CD4-positive, alpha-beta memory T cell (primary cell): ENCODE measurements at regions not wholly inside any gene's neighbourhood (a gene's known extent, or its start where the extent isn't known, plus 50 kb on each side); places are given as distances from the start of the nearest gene placed in this dataset.

Source experiments
- CTCF ChIA-PET: fragments of 350-600 bp; sonication (Branson Sonifier 250); formaldehyde crosslinking; loops from one replicate; lab custom pipeline; 2021; ENCODE audit warnings: inconsistent platforms; ENCODE audit not compliant: partially characterized antibody; lab: Charles Lee
- POLR2A ChIA-PET: fragments of 350-600 bp; sonication (Branson Sonifier 250); formaldehyde crosslinking; loops from one replicate; lab custom pipeline; 2021; ENCODE audit not compliant: partially characterized antibody; lab: Charles Lee
- DNase-seq, 5 donors: peaks; one replicate each; pipeline versions ENCODE4 v3.0.0 to v3.0.0-alpha.2; 2020 to 2022; ENCODE audit warnings: mixed read lengths in 1 of 5
- H3K27ac ChIP-seq: one replicate; pipeline ENCODE4 v1.7.0; 2013; ENCODE audit warnings: low read depth, low read length
- H3K27me3 ChIP-seq: 2 replicates; pipeline ENCODE4 v1.7.0; 2013; ENCODE audit warnings: mild to moderate bottlenecking, low read length, moderate library complexity; ENCODE audit not compliant: insufficient read depth
- H3K36me3 ChIP-seq: 2 replicates; pipeline ENCODE4 v1.7.0; 2013; ENCODE audit warnings: mild to moderate bottlenecking, low read length, moderate library complexity; ENCODE audit not compliant: insufficient read depth
- H3K4me1 ChIP-seq: 2 replicates; pipeline ENCODE4 v1.7.0; 2013; ENCODE audit warnings: mild to moderate bottlenecking, low read length, moderate library complexity; ENCODE audit not compliant: insufficient read depth
- H3K4me3 ChIP-seq, 2 donors: one replicate each; pipeline ENCODE4 v1.7.0; 2013; ENCODE audit warnings: low read length in 2 of 2, mild to moderate bottlenecking in 1 of 2
- H3K9me3 ChIP-seq, 2 donors: one replicate each; pipeline ENCODE4 v1.7.0; 2013; ENCODE audit warnings: low read length in 2 of 2, control low read depth in 1 of 2; ENCODE audit not compliant: control insufficient read depth in 1 of 2
- H3K27ac Mint-ChIP-seq, 7 donors: one replicate each; pipeline ENCODE4 v1.8.0; 2020 to 2021; ENCODE audit warnings: mixed read lengths in 7 of 7, mild to moderate bottlenecking in 6 of 7, inconsistent platforms in 3 of 7, moderate library complexity in 3 of 7
- H3K27me3 Mint-ChIP-seq, 2 donors: one replicate each; pipeline ENCODE4 v1.8.0; 2020 to 2021; ENCODE audit warnings: mixed read lengths in 2 of 2
- H3K36me3 Mint-ChIP-seq, 2 donors: one replicate each; pipeline ENCODE4 v1.8.0; 2020 to 2021; ENCODE audit warnings: mixed read lengths in 2 of 2, inconsistent platforms in 1 of 2, mild to moderate bottlenecking in 1 of 2
- H3K4me1 Mint-ChIP-seq, 4 donors: one replicate each; pipeline ENCODE4 v1.8.0; 2020 to 2021; ENCODE audit warnings: mixed read lengths in 4 of 4, mild to moderate bottlenecking in 1 of 4
- H3K4me3 Mint-ChIP-seq, 8 donors: one replicate each; pipeline ENCODE4 v1.8.0; 2020 to 2021; ENCODE audit warnings: mixed read lengths in 8 of 8, mild to moderate bottlenecking in 7 of 8, moderate library complexity in 6 of 8, inconsistent platforms in 3 of 8
- H3K9me3 Mint-ChIP-seq, 8 donors: one replicate each; pipeline ENCODE4 v1.8.0; 2020 to 2021; ENCODE audit warnings: mixed read lengths in 8 of 8, mild to moderate bottlenecking in 5 of 8, inconsistent platforms in 3 of 8, moderate library complexity in 1 of 8
- intact Hi-C: fragments of 100-400 bp; cut with micrococcal nuclease; formaldehyde crosslinking; loops from one replicate; pipeline ENCODE4 v1.15.1; 2023

DNA sequence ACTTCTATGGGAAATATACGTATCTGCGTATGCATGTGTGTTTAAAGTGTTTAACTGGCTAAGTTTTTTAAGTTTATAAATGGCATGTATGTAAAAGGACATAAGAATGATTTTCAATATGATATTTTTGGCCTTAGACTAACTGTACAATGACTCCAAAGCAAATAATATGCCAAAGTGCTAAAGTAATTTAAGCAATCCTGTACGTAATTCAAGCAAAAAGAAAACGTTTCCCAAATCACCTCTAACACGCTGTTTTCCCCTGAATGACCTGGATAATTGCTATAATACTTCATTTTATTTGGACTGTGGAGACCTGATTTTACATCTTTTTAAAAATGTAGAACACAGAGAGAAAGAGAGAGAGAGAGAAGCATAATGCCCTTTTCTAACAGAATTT lies 183.0 kb upstream of the HAND2 start:
- Mint-ChIP-seq H3K36me3 (no peaks in the 10 kb centered on the region), H3K4me3 (no peak overlapping the region), H3K27ac (no peak overlapping the region), H3K27me3 (peaks cover 0 to 2% of the 10 kb centered on the region in 2 donors), H3K9me3 (peaks cover 0 to 10% (median 2%) of the 10 kb centered on the region in 8 donors), H3K4me1 (no peaks in the 10 kb centered on the region)
- H3K9me3 ChIP-seq = no peaks in the 10 kb centered on the region
- POLR2A ChIA-PET = no interaction called here
- intact Hi-C loops = no loop called here
- CTCF ChIA-PET = no interaction called here
- DNase-seq = no peak
- no peak overlapping the region for H3K27ac ChIP-seq
- H3K4me1 ChIP-seq = no peaks in the 10 kb centered on the region
- H3K27me3 ChIP-seq = no peaks in the 10 kb centered on the region
- no peaks in the 10 kb centered on the region for H3K36me3 ChIP-seq
- H3K4me3 ChIP-seq = no peak overlapping the region

DNA sequence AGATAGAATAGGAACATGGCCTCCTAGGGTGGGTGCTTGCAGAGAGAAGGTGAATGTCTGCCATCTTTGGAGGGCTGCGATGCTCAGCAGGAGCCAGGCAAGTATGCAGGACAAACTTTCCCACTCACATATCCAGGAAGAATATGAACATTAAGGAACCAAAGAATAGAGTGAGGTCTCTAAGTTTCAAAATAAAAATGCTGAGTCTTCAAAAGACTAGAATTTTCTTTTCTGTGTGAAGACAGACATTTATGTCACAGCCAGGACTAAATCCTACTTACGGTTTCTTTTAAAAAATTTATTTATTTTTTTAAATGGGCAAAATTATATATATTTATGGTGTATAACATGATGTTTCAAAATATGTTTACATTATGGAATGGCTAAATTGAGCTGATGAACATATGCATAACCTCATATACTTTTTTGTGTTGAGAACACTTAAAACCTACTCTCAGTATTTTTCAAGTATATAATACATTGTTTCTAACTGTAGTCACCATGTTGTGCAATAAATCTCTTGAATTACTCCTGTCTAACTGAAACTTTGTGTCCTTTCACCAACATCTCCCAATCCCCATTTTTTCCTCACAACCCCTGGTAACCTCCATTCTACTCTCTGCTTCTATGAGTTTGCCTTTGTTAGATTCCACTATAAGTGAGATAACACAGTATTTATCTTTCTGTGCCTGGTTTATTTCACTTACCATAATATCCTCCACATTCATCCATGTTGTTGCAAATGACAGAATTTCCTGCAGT lies 177.8 kb upstream of the HAND2 start:
- H3K36me3 ChIP-seq = no peaks in the 10 kb centered on the region
- Mint-ChIP-seq H3K27ac (no peak overlapping the region), H3K36me3 (no peaks in the 10 kb centered on the region), H3K9me3 (peaks cover 0 to 6% (median 0%) of the 10 kb centered on the region in 8 donors), H3K4me1 (no peaks in the 10 kb centered on the region), H3K27me3 (peaks cover 2% of the 10 kb centered on the region in 2 donors), H3K4me3 (no peak overlapping the region)
- no peak for DNase-seq
- H3K4me3 ChIP-seq = no peak overlapping the region
- H3K9me3 ChIP-seq = no peaks in the 10 kb centered on the region
- ChIA-PET POLR2A (no interaction called here), CTCF (no interaction called here)
- H3K27me3 ChIP-seq = no peaks in the 10 kb centered on the region
- H3K4me1 ChIP-seq = no peaks in the 10 kb centered on the region
- intact Hi-C loops = no loop called here
- no peak overlapping the region for H3K27ac ChIP-seq

DNA sequence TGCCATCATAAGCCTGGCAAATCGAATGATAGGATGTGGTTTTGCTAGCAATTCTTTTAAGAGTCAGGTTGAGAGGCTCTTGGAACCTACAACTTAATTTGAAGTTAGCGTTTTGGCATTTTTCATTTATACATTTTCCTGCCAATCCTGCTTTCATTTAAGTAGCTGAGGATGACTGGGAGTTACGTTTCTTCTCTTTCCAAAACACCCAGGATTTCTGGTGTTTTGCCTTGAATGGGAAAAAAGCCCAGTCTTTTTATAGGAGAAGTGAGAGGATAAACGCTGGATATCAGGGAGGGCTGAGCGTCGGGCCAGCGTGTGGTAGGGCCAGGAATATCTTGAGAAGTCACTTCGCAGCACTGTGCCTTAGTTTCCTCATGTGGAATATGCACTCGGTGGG lies 174.2 kb upstream of the HAND2 start:
- no peak for DNase-seq
- Histone ChIP-seq H3K4me1 (no peaks in the 10 kb centered on the region), H3K9me3 (no peaks in the 10 kb centered on the region), H3K27me3 (no peaks in the 10 kb centered on the region), H3K4me3 (no peak overlapping the region), H3K27ac (no peak overlapping the region), H3K36me3 (no peaks in the 10 kb centered on the region)
- Mint-ChIP-seq H3K27me3 (peaks cover 2% of the 10 kb centered on the region in 2 donors), H3K36me3 (no peaks in the 10 kb centered on the region), H3K9me3 (peaks cover 0 to 2% (median 0%) of the 10 kb centered on the region in 8 donors), H3K27ac (no peak overlapping the region), H3K4me3 (no peak overlapping the region), H3K4me1 (no peaks in the 10 kb centered on the region)
- intact Hi-C loops = no loop called here
- ChIA-PET POLR2A (no interaction called here), CTCF (no interaction called here)

DNA sequence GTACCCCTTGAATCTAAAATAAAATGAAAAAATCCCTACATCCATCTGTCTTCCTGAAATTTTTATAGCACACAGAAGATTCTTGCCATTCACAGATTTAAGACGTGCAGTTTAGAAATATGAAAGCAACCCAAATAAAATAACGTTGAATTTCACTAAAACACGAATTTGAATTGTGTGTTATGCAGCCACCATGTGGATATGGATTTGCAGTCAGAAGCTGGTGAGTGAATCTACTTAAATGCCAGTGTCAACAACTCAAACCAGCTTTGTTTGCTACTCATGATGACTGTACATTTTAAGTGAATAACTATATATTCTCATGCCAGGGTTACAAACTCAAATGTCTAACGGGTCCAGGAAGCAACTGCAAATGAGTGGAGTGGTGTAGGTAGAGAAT lies 173.0 kb upstream of the HAND2 start:
- H3K27me3 Mint-ChIP-seq = peaks cover under 1 to 2% of the 10 kb centered on the region in 2 donors
- no peak for DNase-seq
- no peak overlapping the region for H3K4me3 Mint-ChIP-seq
- POLR2A ChIA-PET = no interaction called here
- H3K4me1 ChIP-seq = no peaks in the 10 kb centered on the region
- H3K4me1 Mint-ChIP-seq = no peaks in the 10 kb centered on the region
- H3K36me3 ChIP-seq = no peaks in the 10 kb centered on the region
- H3K27me3 ChIP-seq = no peaks in the 10 kb centered on the region
- H3K27ac ChIP-seq = no peak overlapping the region
- intact Hi-C loops = no loop called here
- H3K36me3 Mint-ChIP-seq = no peaks in the 10 kb centered on the region
- peaks cover 0 to 2% (median 0%) of the 10 kb centered on the region in 8 donors for H3K9me3 Mint-ChIP-seq
- no peak overlapping the region for H3K4me3 ChIP-seq
- no peaks in the 10 kb centered on the region for H3K9me3 ChIP-seq
- CTCF ChIA-PET = no interaction called here
- no peak overlapping the region for H3K27ac Mint-ChIP-seq

DNA sequence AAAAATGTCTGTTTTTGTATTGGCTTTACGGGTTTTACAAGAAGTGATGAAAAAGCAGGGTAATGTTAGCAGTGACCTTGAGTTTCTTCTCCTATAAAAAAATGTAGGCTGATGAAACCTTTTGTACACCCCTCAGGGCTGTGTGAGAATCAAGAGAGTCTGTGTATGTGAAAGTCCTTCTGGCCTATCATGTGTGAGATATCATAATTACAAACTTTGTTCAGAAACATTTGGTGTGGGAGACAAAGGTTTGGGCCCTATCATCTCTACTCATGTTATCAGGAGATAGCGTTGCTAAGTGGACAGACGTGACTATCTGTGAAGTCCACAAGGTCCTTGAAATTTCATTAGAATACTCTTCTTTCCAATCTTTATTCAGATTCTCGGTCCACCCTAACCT lies 170.6 kb upstream of the HAND2 start:
- Mint-ChIP-seq H3K9me3 (no peaks in the 10 kb centered on the region), H3K4me3 (no peak overlapping the region), H3K27ac (no peak overlapping the region), H3K4me1 (no peaks in the 10 kb centered on the region), H3K27me3 (peaks cover 0 to 2% of the 10 kb centered on the region in 2 donors), H3K36me3 (no peaks in the 10 kb centered on the region)
- DNase-seq = no peak
- no peaks in the 10 kb centered on the region for H3K4me1 ChIP-seq
- CTCF ChIA-PET = no interaction called here
- no peak overlapping the region for H3K4me3 ChIP-seq
- no peaks in the 10 kb centered on the region for H3K27me3 ChIP-seq
- H3K9me3 ChIP-seq = no peaks in the 10 kb centered on the region
- H3K36me3 ChIP-seq = no peaks in the 10 kb centered on the region
- POLR2A ChIA-PET = no interaction called here
- intact Hi-C loops = no loop called here
- no peak overlapping the region for H3K27ac ChIP-seq

DNA sequence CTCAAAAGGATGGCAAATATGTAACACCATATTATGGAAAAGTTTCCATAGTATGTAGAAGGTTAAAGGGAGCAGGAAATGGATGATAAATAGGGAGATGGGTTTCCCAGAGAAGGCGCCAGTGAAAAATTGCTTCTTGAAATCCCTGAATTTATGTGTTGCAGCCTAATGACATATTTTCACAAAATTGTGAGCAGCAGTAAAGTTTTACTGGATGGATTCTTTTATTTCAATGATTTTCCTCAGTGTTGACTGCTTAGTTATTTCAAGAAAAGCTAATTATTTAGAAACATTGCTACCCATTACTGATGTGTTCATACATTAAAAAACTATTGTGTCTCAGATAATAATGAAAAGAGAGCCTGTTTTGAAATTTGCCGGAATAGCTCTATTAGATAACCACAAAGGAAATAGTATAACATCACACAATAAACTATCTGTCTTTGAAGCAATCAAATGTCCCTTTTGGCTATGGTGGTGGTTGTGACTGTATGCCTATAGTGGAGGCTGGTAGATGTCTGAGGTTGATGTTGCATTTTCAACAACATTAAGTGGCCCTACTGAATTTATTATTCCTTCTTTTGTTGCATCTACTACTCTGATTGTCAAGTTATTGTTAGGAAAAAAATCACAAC lies 169.9 kb upstream of the HAND2 start:
- ChIA-PET CTCF (no interaction called here), POLR2A (no interaction called here)

DNA sequence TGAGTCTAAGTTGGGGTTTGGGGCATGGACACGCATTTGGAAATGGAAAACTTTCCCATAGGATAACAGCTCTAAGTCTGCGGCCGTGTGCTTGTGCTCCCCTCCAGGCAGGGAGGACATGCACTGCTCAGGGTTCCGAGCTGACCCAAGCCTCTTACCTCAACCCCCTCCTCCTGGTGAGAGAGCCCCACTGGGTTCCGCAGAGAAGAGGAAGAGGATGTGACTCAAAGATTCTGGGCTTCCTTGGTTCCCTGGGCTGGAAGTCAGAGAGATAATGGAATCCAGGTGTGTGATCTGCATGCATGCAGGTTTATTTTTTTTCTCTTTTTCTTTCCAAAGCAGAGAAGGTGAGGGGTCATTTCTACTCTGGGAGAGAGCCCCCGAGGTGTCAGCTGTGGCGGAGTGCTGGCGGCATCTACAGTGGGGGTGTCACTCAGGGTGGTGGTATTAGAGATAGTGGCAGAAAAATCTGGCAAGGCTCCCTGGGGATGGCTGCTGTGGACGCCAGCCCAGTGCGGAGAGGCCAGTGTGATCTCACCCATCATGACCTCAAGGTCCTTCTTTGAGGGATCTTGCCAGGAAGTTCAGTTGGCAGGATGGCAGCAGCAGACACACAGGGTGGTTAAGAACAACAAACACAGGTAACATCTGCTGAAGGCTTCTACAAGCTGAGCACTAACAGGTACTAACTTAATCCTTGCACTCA lies 168.7 kb upstream of the HAND2 start:
- POLR2A ChIA-PET = no interaction called here
- intact Hi-C loops = no loop called here
- no peak overlapping the region for H3K27ac Mint-ChIP-seq
- no peaks in the 10 kb centered on the region for H3K4me1 Mint-ChIP-seq
- Histone ChIP-seq H3K9me3 (no peaks in the 10 kb centered on the region), H3K4me3 (no peak overlapping the region), H3K27me3 (no peaks in the 10 kb centered on the region), H3K4me1 (no peaks in the 10 kb centered on the region), H3K36me3 (no peaks in the 10 kb centered on the region), H3K27ac (no peak overlapping the region)
- no peaks in the 10 kb centered on the region for H3K36me3 Mint-ChIP-seq
- CTCF ChIA-PET = no interaction called here
- H3K27me3 Mint-ChIP-seq = no peaks in the 10 kb centered on the region
- no peak for DNase-seq
- H3K4me3 Mint-ChIP-seq = no peak overlapping the region
- H3K9me3 Mint-ChIP-seq = no peaks in the 10 kb centered on the region

More for the DNA sequence above, 169.9 kb upstream of the HAND2 start:
- Mint-ChIP-seq H3K27me3 (no peaks in the 10 kb centered on the region), H3K9me3 (no peaks in the 10 kb centered on the region), H3K4me1 (no peaks in the 10 kb centered on the region), H3K36me3 (no peaks in the 10 kb centered on the region), H3K4me3 (no peak overlapping the region), H3K27ac (no peak overlapping the region)
- H3K4me1 ChIP-seq = no peaks in the 10 kb centered on the region
- no peaks in the 10 kb centered on the region for H3K27me3 ChIP-seq
- intact Hi-C loops = no loop called here
- H3K9me3 ChIP-seq = no peaks in the 10 kb centered on the region
- no peaks in the 10 kb centered on the region for H3K36me3 ChIP-seq
- H3K27ac ChIP-seq = no peak overlapping the region
- no peak overlapping the region for H3K4me3 ChIP-seq
- DNase-seq = no peak
